CD4-positive, alpha-beta memory T cell (primary cell): ENCODE measurements at regions not wholly inside any gene's neighbourhood (a gene's known extent, or its start where the extent isn't known, plus 50 kb on each side); places are given as distances from the start of the nearest gene placed in this dataset.
A peak's percentile ranks its signal among the peaks of the same experiment; 100 is the strongest.

Experiments
- CTCF ChIA-PET: fragments of 350-600 bp; sonication (Branson Sonifier 250); formaldehyde crosslinking; loops from one replicate; lab custom pipeline; 2021; ENCODE audit warnings: inconsistent platforms; ENCODE audit not compliant: partially characterized antibody; lab: Charles Lee
- POLR2A ChIA-PET: fragments of 350-600 bp; sonication (Branson Sonifier 250); formaldehyde crosslinking; loops from one replicate; lab custom pipeline; 2021; ENCODE audit not compliant: partially characterized antibody; lab: Charles Lee
- DNase-seq, 5 donors: peaks; one replicate each; pipeline versions ENCODE4 v3.0.0 to v3.0.0-alpha.2; 2020 to 2022; ENCODE audit warnings: mixed read lengths in 1 of 5
- H3K27ac ChIP-seq: one replicate; pipeline ENCODE4 v1.7.0; 2013; ENCODE audit warnings: low read depth, low read length
- H3K27me3 ChIP-seq: 2 replicates; pipeline ENCODE4 v1.7.0; 2013; ENCODE audit warnings: mild to moderate bottlenecking, low read length, moderate library complexity; ENCODE audit not compliant: insufficient read depth
- H3K36me3 ChIP-seq: 2 replicates; pipeline ENCODE4 v1.7.0; 2013; ENCODE audit warnings: mild to moderate bottlenecking, low read length, moderate library complexity; ENCODE audit not compliant: insufficient read depth
- H3K4me1 ChIP-seq: 2 replicates; pipeline ENCODE4 v1.7.0; 2013; ENCODE audit warnings: mild to moderate bottlenecking, low read length, moderate library complexity; ENCODE audit not compliant: insufficient read depth
- H3K4me3 ChIP-seq, 2 donors: one replicate each; pipeline ENCODE4 v1.7.0; 2013; ENCODE audit warnings: low read length in 2 of 2, mild to moderate bottlenecking in 1 of 2
- H3K9me3 ChIP-seq, 2 donors: one replicate each; pipeline ENCODE4 v1.7.0; 2013; ENCODE audit warnings: low read length in 2 of 2, control low read depth in 1 of 2; ENCODE audit not compliant: control insufficient read depth in 1 of 2
- H3K27ac Mint-ChIP-seq, 7 donors: one replicate each; pipeline ENCODE4 v1.8.0; 2020 to 2021; ENCODE audit warnings: mixed read lengths in 7 of 7, mild to moderate bottlenecking in 6 of 7, inconsistent platforms in 3 of 7, moderate library complexity in 3 of 7
- H3K27me3 Mint-ChIP-seq, 2 donors: one replicate each; pipeline ENCODE4 v1.8.0; 2020 to 2021; ENCODE audit warnings: mixed read lengths in 2 of 2
- H3K36me3 Mint-ChIP-seq, 2 donors: one replicate each; pipeline ENCODE4 v1.8.0; 2020 to 2021; ENCODE audit warnings: mixed read lengths in 2 of 2, inconsistent platforms in 1 of 2, mild to moderate bottlenecking in 1 of 2
- H3K4me1 Mint-ChIP-seq, 4 donors: one replicate each; pipeline ENCODE4 v1.8.0; 2020 to 2021; ENCODE audit warnings: mixed read lengths in 4 of 4, mild to moderate bottlenecking in 1 of 4
- H3K4me3 Mint-ChIP-seq, 8 donors: one replicate each; pipeline ENCODE4 v1.8.0; 2020 to 2021; ENCODE audit warnings: mixed read lengths in 8 of 8, mild to moderate bottlenecking in 7 of 8, moderate library complexity in 6 of 8, inconsistent platforms in 3 of 8
- H3K9me3 Mint-ChIP-seq, 8 donors: one replicate each; pipeline ENCODE4 v1.8.0; 2020 to 2021; ENCODE audit warnings: mixed read lengths in 8 of 8, mild to moderate bottlenecking in 5 of 8, inconsistent platforms in 3 of 8, moderate library complexity in 1 of 8
- intact Hi-C: fragments of 100-400 bp; cut with micrococcal nuclease; formaldehyde crosslinking; loops from one replicate; pipeline ENCODE4 v1.15.1; 2023

DNA sequence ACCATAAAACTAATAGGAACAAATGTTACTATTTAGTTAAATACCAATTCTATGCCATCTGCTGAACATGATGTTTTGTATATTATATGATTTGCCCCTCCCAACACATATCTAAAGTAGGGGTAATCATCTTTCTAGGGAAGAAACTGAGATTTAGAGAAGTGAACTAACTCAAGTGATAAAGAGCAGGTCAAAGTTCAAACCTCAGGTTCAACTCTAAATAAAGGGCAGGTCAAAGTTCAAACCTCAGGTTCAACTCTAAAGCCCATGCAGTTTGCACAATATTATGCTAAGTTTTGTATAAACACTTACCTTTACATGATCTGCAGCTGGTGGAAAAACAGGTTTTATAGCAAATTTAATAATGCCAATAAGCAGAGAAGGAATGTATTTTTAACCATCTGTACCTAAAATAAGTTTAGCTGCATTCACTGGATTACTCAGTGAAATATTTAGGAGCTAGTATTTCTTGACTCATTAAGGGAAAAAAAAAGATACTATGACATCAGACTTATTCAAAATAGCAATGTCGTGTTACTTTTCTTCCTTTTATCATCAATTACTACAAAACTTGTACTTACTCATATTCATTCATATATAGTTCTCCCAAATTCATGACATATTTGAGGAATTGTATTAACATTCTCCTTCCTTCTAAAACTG, 1194.3 kb upstream of the CELF2 start:
- Histone ChIP-seq H3K36me3 (no peaks in the 10 kb centered on the region), H3K9me3 (no peaks in the 10 kb centered on the region), H3K4me1 (no peaks in the 10 kb centered on the region), H3K27ac (no peak overlapping the region), H3K4me3 (no peak overlapping the region), H3K27me3 (no peaks in the 10 kb centered on the region)
- Mint-ChIP-seq H3K27me3 (peaks cover 0 to 2% of the 10 kb centered on the region in 2 donors), H3K36me3 (no peaks in the 10 kb centered on the region), H3K27ac (no peak overlapping the region), H3K4me3 (no peak overlapping the region), H3K9me3 (peaks cover 0 to 3% (median 0%) of the 10 kb centered on the region in 8 donors), H3K4me1 (no peaks in the 10 kb centered on the region)
- ChIA-PET POLR2A (no interaction called here), CTCF (no interaction called here)
- DNase-seq: no peak
- intact Hi-C loops: no loop called here

GRCh38 chr10:9824631-9825071, 1193.0 kb upstream of the CELF2 start:
- no peaks in the 10 kb centered on the region for H3K4me1 Mint-ChIP-seq
- ChIA-PET CTCF (no interaction called here), POLR2A (no interaction called here)
- Histone ChIP-seq H3K4me3 (no peak overlapping the region), H3K27me3 (no peaks in the 10 kb centered on the region), H3K36me3 (no peaks in the 10 kb centered on the region), H3K27ac (no peak overlapping the region), H3K9me3 (no peaks in the 10 kb centered on the region), H3K4me1 (no peaks in the 10 kb centered on the region)
- intact Hi-C loops: no loop called here
- no peak overlapping the region for H3K4me3 Mint-ChIP-seq
- DNase-seq: no peak
- peaks cover 0 to 3% (median 0%) of the 10 kb centered on the region in 8 donors for H3K9me3 Mint-ChIP-seq
- H3K36me3 Mint-ChIP-seq: no peaks in the 10 kb centered on the region
- H3K27ac Mint-ChIP-seq: no peak overlapping the region
- H3K27me3 Mint-ChIP-seq: peaks cover 0 to 2% of the 10 kb centered on the region in 2 donors

- H3K27me3 ChIP-seq: no peaks in the 10 kb centered on the region
- Mint-ChIP-seq H3K36me3 (no peaks in the 10 kb centered on the region), H3K27ac (no peak overlapping the region), H3K4me1 (no peaks in the 10 kb centered on the region), H3K27me3 (no peaks in the 10 kb centered on the region), H3K9me3 (peaks cover 0 to 2% (median 0%) of the 10 kb centered on the region in 8 donors), H3K4me3 (no peak overlapping the region)
- no peaks in the 10 kb centered on the region for H3K4me1 ChIP-seq
- ChIA-PET POLR2A (no interaction called here), CTCF (no interaction called here)
- no peak overlapping the region for H3K27ac ChIP-seq
- intact Hi-C loops: no loop called here
- H3K9me3 ChIP-seq: no peaks in the 10 kb centered on the region
- no peak overlapping the region for H3K4me3 ChIP-seq
- H3K36me3 ChIP-seq: no peaks in the 10 kb centered on the region
- DNase-seq: no peak
Observed at GRCh38 chr10:9825491-9826018, 1192.1 kb upstream of the CELF2 start.

- intact Hi-C loops: no loop called here
- Histone ChIP-seq H3K4me3 (no peak overlapping the region), H3K27ac (no peak overlapping the region), H3K36me3 (no peaks in the 10 kb centered on the region), H3K4me1 (no peaks in the 10 kb centered on the region), H3K9me3 (no peaks in the 10 kb centered on the region), H3K27me3 (no peaks in the 10 kb centered on the region)
- ChIA-PET CTCF (no interaction called here), POLR2A (no interaction called here)
- no peaks in the 10 kb centered on the region for H3K27me3 Mint-ChIP-seq
- H3K27ac Mint-ChIP-seq: no peak overlapping the region
- DNase-seq: no peak
- peaks cover 0 to 2% (median 0%) of the 10 kb centered on the region in 8 donors for H3K9me3 Mint-ChIP-seq
- no peaks in the 10 kb centered on the region for H3K4me1 Mint-ChIP-seq
- H3K4me3 Mint-ChIP-seq: no peak overlapping the region
- no peaks in the 10 kb centered on the region for H3K36me3 Mint-ChIP-seq
Observed at GRCh38 chr10:9828110-9828509, 1189.6 kb upstream of the CELF2 start.

DNA sequence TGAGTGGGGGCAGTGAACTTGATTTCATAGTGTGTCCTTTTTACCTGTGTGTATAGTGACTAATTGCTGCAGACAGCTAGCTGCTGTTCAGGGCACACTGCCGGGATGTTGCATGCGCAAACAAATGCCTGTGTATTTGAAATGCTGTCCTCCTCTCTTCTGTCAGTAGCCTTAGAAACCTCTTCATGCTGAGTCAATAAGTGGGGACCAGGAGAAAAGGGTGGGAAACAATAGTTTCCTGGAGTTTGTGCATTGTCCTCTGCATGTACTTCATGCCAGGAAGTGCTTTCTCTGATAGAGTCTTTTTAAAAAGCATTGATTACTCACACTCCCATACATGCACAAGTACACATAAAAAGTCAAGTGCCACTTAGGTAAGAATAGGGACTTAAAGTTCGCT, 1183.7 kb upstream of the CELF2 start:
- intact Hi-C loops: no loop called here
- Mint-ChIP-seq H3K27me3 (no peaks in the 10 kb centered on the region), H3K4me3 (no peak overlapping the region), H3K4me1 (no peaks in the 10 kb centered on the region), H3K36me3 (no peaks in the 10 kb centered on the region), H3K27ac (no peak overlapping the region), H3K9me3 (peaks cover 2 to 6% (median 3%) of the 10 kb centered on the region in 8 donors)
- Histone ChIP-seq H3K27me3 (no peaks in the 10 kb centered on the region), H3K27ac (no peak overlapping the region), H3K4me3 (no peak overlapping the region), H3K4me1 (no peaks in the 10 kb centered on the region), H3K9me3 (no peaks in the 10 kb centered on the region), H3K36me3 (no peaks in the 10 kb centered on the region)
- no peak for DNase-seq
- CTCF ChIA-PET: no interaction called here
- POLR2A ChIA-PET: no interaction called here

- Mint-ChIP-seq H3K27me3 (no peaks in the 10 kb centered on the region), H3K36me3 (no peaks in the 10 kb centered on the region), H3K4me3 (no peak overlapping the region), H3K27ac (no peak overlapping the region), H3K4me1 (no peaks in the 10 kb centered on the region), H3K9me3 (peaks cover 2 to 8% (median 6%) of the 10 kb centered on the region in 8 donors)
- Histone ChIP-seq H3K27ac (no peak overlapping the region), H3K4me1 (no peaks in the 10 kb centered on the region), H3K36me3 (no peaks in the 10 kb centered on the region), H3K4me3 (no peak overlapping the region), H3K27me3 (no peaks in the 10 kb centered on the region), H3K9me3 (no peaks in the 10 kb centered on the region)
- CTCF ChIA-PET: no interaction called here
- POLR2A ChIA-PET: no interaction called here
- intact Hi-C loops: no loop called here
- DNase-seq: no peak
Observed at GRCh38 chr10:9834434-9834833, 1183.2 kb upstream of the CELF2 start.

DNA sequence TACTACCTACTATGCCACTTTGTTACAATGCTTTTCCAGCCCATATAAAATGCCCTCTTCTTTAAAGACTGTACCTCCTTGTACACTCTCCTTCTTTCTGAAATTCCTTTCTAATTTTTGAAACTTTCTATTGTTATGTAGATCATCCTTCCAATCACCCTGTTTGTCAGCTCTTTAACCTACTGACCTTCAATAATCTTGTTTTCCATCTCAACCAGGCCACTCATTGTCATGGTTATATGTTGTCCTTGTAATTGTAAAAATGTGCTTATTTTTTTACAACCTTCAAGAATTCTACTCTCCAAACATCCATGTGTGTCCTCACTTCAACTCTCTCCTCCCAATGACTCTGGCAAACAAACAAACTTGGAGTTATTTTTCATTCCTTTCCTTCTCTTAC, 1172.6 kb upstream of the CELF2 start:
- Histone ChIP-seq H3K4me1 (no peaks in the 10 kb centered on the region), H3K36me3 (no peaks in the 10 kb centered on the region), H3K27ac (no peak overlapping the region), H3K9me3 (no peaks in the 10 kb centered on the region), H3K27me3 (no peaks in the 10 kb centered on the region), H3K4me3 (no peak overlapping the region)
- no peak for DNase-seq
- ChIA-PET POLR2A (no interaction called here), CTCF (no interaction called here)
- H3K36me3 Mint-ChIP-seq: no peaks in the 10 kb centered on the region
- H3K27ac Mint-ChIP-seq: peak overlapping the region in 1 of 7 donors; percentile 62
- no peaks in the 10 kb centered on the region for H3K27me3 Mint-ChIP-seq
- no peaks in the 10 kb centered on the region for H3K4me1 Mint-ChIP-seq
- intact Hi-C loops: no loop called here
- peaks cover 7 to 31% (median 17%) of the 10 kb centered on the region in 8 donors for H3K9me3 Mint-ChIP-seq
- peak overlapping the region in 1 of 8 donors; percentile 3 for H3K4me3 Mint-ChIP-seq
